H1 (cell line): ENCODE measurements at regions not wholly inside any gene's neighbourhood (a gene's known extent, or its start where the extent isn't known, plus 50 kb on each side); places are given as distances from the start of the nearest gene placed in this dataset.

ENCODE experiments used
- CTCF ChIA-PET: fragments of 300-600 bp; sonication (Branson Sonifier 250); formaldehyde crosslinking; loops from one replicate; lab custom pipeline; 2021; ENCODE audit not compliant: partially characterized antibody; lab: Charles Lee
- POLR2A ChIA-PET: fragments of 300-600 bp; sonication (Branson Sonifier 250); formaldehyde crosslinking; loops from one replicate; lab custom pipeline; 2021; ENCODE audit warnings: inconsistent platforms; ENCODE audit not compliant: partially characterized antibody; lab: Charles Lee
- DNase-seq, 2 experiments: peaks; one replicate each; pipeline versions ENCODE4 v3.0.0 to v3.0.0-alpha.2; 2010 to 2022; ENCODE audit warnings: low spot score in 2 of 2, low read depth in 1 of 2, mixed read lengths in 1 of 2
- FAIRE-seq: peaks from 2 replicates; lab custom pipeline; 2011; peaks lifted over from hg19 to GRCh38; lab: Jason Lieb, UNC
- H2AFZ ChIP-seq: 2 replicates; pipeline ENCODE4 v1.8.1; 2012; ENCODE audit warnings: low read length, inconsistent platforms
- H2AK5ac ChIP-seq: 2 replicates; pipeline ENCODE4 v1.6.1; 2013; ENCODE audit warnings: low read depth, low read length
- H2BK120ac ChIP-seq: replicated peaks from 2 replicates; pipeline ENCODE3; 2013; ENCODE audit warnings: low read depth, low read length, inconsistent platforms
- H2BK12ac ChIP-seq: 2 replicates; pipeline ENCODE4 v1.6.1; 2013; ENCODE audit warnings: low read depth, low read length
- H2BK15ac ChIP-seq: 2 replicates; pipeline ENCODE4 v1.6.1; 2013; ENCODE audit warnings: low read length
- H2BK20ac ChIP-seq: 2 replicates; pipeline ENCODE4 v1.6.1; 2013; ENCODE audit warnings: low read length
- H2BK5ac ChIP-seq: 2 replicates; pipeline ENCODE4 v1.6.1; 2013; ENCODE audit warnings: low read depth, low read length
- H3K14ac ChIP-seq: 2 replicates; pipeline ENCODE4 v1.6.1; 2013; ENCODE audit warnings: inconsistent platforms; ENCODE audit not compliant: insufficient read length
- H3K18ac ChIP-seq: 2 replicates; pipeline ENCODE4 v1.6.1; 2013; ENCODE audit warnings: low read length; ENCODE audit errors: extremely low read depth
- H3K23ac ChIP-seq: 2 replicates; pipeline ENCODE4 v1.6.1; 2013; ENCODE audit warnings: inconsistent platforms; ENCODE audit not compliant: insufficient read length
- H3K23me2 ChIP-seq: 2 replicates; pipeline ENCODE4 v1.6.1; 2013; ENCODE audit warnings: low read depth, low read length
- H3K27ac ChIP-seq: 2 replicates; pipeline ENCODE4 v1.6.1; 2011; ENCODE audit warnings: low read depth, low read length, inconsistent platforms
- H3K27me3 ChIP-seq, 4 experiments: replicated peaks in 1 of 4; 1 replicate in 1 of 4; 2 replicates in 3 of 4; pipeline versions ENCODE4 v1.6.1 to v1.8.1; 2011 to 2013; ENCODE audit warnings: low read length in 3 of 4, mild to moderate bottlenecking in 3 of 4, inconsistent platforms in 2 of 4, mixed read lengths in 2 of 4, moderate library complexity in 1 of 4; ENCODE audit not compliant: control insufficient read depth in 3 of 4, insufficient read depth in 3 of 4; ENCODE audit errors: extremely low read depth in 1 of 4
- H3K36me3 ChIP-seq, 4 experiments: 2 replicates each; pipeline versions ENCODE4 v1.6.1 to v1.8.1; 2011 to 2013; ENCODE audit warnings: mild to moderate bottlenecking in 4 of 4, low read length in 3 of 4, moderate library complexity in 2 of 4, control low read depth in 1 of 4, inconsistent platforms in 1 of 4; ENCODE audit not compliant: insufficient read depth in 4 of 4, control insufficient read depth in 2 of 4
- H3K4ac ChIP-seq: replicated peaks from 2 replicates; pipeline ENCODE3; 2013; ENCODE audit warnings: low read length, low read depth, mixed read lengths, inconsistent platforms; ENCODE audit not compliant: insufficient read length
- H3K4me1 ChIP-seq, 4 experiments: replicated peaks in 1 of 4; 1 replicate in 1 of 4; 2 replicates in 3 of 4; pipeline versions ENCODE4 v1.6.1 to v1.8.1; 2011 to 2013; ENCODE audit warnings: low read length in 3 of 4, inconsistent platforms in 2 of 4, mixed read lengths in 1 of 4; ENCODE audit not compliant: insufficient read depth in 4 of 4, control insufficient read depth in 3 of 4
- H3K4me2 ChIP-seq, 2 experiments: 2 replicates each; pipeline versions ENCODE4 v1.6.1 to v1.8.1; 2011 to 2013; ENCODE audit warnings: low read depth in 2 of 2, low read length in 2 of 2, control low read depth in 1 of 2, inconsistent platforms in 1 of 2, mild to moderate bottlenecking in 1 of 2; ENCODE audit not compliant: insufficient read depth in 1 of 2
- H3K4me3 ChIP-seq, 4 experiments: fragments of 200-600, 300-600 bp in 1 of 4; sonication (generic), shearing (Covaris generic), sonication (Bioruptor Twin) in 1 of 4; 2 replicates each; pipeline versions ENCODE4 v1.5.1 to v1.8.1; 2011 to 2016; ENCODE audit warnings: low read length in 4 of 4, low read depth in 3 of 4, control low read depth in 2 of 4, inconsistent platforms in 2 of 4, mild to moderate bottlenecking in 2 of 4, mixed read lengths in 1 of 4, moderate library complexity in 1 of 4; ENCODE audit not compliant: insufficient read depth in 2 of 4; ENCODE audit errors: extremely low read depth in 1 of 4
- H3K56ac ChIP-seq: replicated peaks from 2 replicates; pipeline ENCODE3; 2013; ENCODE audit warnings: low read depth, mild to moderate bottlenecking, mixed read lengths, low read length, inconsistent platforms; ENCODE audit not compliant: insufficient read length
- H3K79me1 ChIP-seq: 2 replicates; pipeline ENCODE4 v1.6.1; 2013; ENCODE audit warnings: low read depth, low read length, control low read depth
- H3K79me2 ChIP-seq, 2 experiments: 2 replicates each; pipeline versions ENCODE4 v1.6.1 to v1.8.1; 2012 to 2013; ENCODE audit warnings: low read length in 2 of 2, mild to moderate bottlenecking in 2 of 2, inconsistent platforms in 1 of 2; ENCODE audit not compliant: insufficient read depth in 2 of 2, control insufficient read depth in 1 of 2
- H3K9ac ChIP-seq, 4 experiments: replicated peaks in 1 of 4; 1 replicate in 1 of 4; 2 replicates in 3 of 4; pipeline versions ENCODE4 v1.6.1 to v1.8.1; 2011 to 2013; ENCODE audit warnings: low read depth in 3 of 4, low read length in 3 of 4, control low read depth in 2 of 4, mild to moderate bottlenecking in 2 of 4, moderate library complexity in 2 of 4, inconsistent platforms in 1 of 4; ENCODE audit errors: extremely low read depth in 1 of 4
- H3K9me3 ChIP-seq, 2 experiments: 2 replicates each; pipeline versions ENCODE4 v1.6.1 to v1.8.1; 2012 to 2013; ENCODE audit warnings: mild to moderate bottlenecking in 2 of 2, moderate library complexity in 2 of 2, control low read depth in 1 of 2, inconsistent platforms in 1 of 2, low read depth in 1 of 2, low read length in 1 of 2, mixed read lengths in 1 of 2; ENCODE audit not compliant: insufficient read depth in 2 of 2
- H4K20me1 ChIP-seq, 2 experiments: replicated peaks in 1 of 2; 2 replicates each; pipeline versions ENCODE3 to v1.8.1; 2011 to 2013; ENCODE audit warnings: inconsistent platforms in 2 of 2, low read length in 2 of 2, mild to moderate bottlenecking in 1 of 2; ENCODE audit not compliant: insufficient read depth in 2 of 2, control insufficient read depth in 1 of 2
- H4K5ac ChIP-seq: 2 replicates; pipeline ENCODE4 v1.6.1; 2013; ENCODE audit warnings: low read length, low read depth, mixed read lengths, inconsistent platforms; ENCODE audit not compliant: insufficient read length
- H4K8ac ChIP-seq: 2 replicates; pipeline ENCODE4 v1.8.0; 2013; ENCODE audit warnings: mild to moderate bottlenecking, moderate library complexity, low read length, inconsistent platforms; ENCODE audit not compliant: insufficient read depth; ENCODE audit errors: extremely low read depth
- H4K91ac ChIP-seq: replicated peaks from 2 replicates; pipeline ENCODE3; 2013; ENCODE audit warnings: low read length, mixed read lengths, inconsistent platforms; ENCODE audit not compliant: insufficient read length
- WGBS, 2 experiments: shearing (Covaris generic) in 1 of 2; methylation state at CpG; one replicate each; pipeline versions ENCODE4 v1.1.6 to v1.1.7; 2013 to 2015; ENCODE audit warnings: low lambda C conversion rate in 2 of 2, mixed read lengths in 2 of 2, inconsistent platforms in 1 of 2, low coverage in 1 of 2, missing lambda C conversion rate in 1 of 2; ENCODE audit not compliant: insufficient replicate concordance in 2 of 2, insufficient coverage in 1 of 2, insufficient read length in 1 of 2; ENCODE audit errors: extremely low coverage in 1 of 2, missing lambda C conversion rate in 1 of 2; 5-methylcytosine and 5-hydroxymethylcytosine counted together
- TF ChIP-seq, protein P1 (sequence below): fragments of 300-600 bp; sonication (generic); IDR thresholded peaks from 2 replicates; pipeline ENCODE4 v1.7.1; 2012; ENCODE audit warnings: low read length, moderate library complexity, mild to moderate bottlenecking, inconsistent platforms; ENCODE audit not compliant: insufficient replicate concordance

DNA sequence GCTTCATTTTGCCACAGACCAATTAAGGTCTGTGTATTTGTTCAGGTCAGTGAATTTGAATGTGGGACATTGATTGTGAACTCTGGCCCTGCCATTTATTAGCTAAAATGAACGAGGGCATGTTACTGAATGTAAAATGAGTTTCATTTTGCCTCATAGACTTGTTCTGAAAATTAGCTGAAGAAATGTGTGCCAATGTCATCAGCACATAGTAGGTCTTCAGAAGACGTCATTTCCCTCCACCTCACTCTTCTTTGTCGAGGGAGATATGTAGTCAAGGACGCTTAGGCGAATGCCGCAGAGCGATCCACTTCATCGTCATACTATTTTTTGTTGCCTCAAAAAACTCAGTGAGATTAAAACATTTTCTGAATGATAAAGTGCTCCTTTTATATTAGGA lies 291.7 kb downstream of the SMOC2 start:
- Histone ChIP-seq H3K4me3 (no peak overlapping the region), H3K56ac (no peak overlapping the region), H3K79me2 (no peaks in the 10 kb centered on the region), H3K27ac (no peak overlapping the region), H4K91ac (no peak overlapping the region), H4K5ac (no peak overlapping the region), H2BK15ac (no peak overlapping the region), H2AFZ (no peak overlapping the region), H3K27me3 (no peaks in the 10 kb centered on the region; a peak in 1 of 7 replicates), H3K9ac (no peak overlapping the region), H2BK120ac (no peak overlapping the region), H2BK20ac (no peak overlapping the region), H3K36me3 (no peaks in the 10 kb centered on the region), H3K9me3 (no peaks in the 10 kb centered on the region), H4K8ac (no peak overlapping the region), H3K4me2 (no peak overlapping the region), H3K23me2 (no peaks in the 10 kb centered on the region), H2BK12ac (no peak overlapping the region), H3K18ac (no peak overlapping the region), H2AK5ac (no peak overlapping the region), H3K23ac (no peak overlapping the region), H3K14ac (no peak overlapping the region), H3K4me1 (no peaks in the 10 kb centered on the region), H2BK5ac (no peak overlapping the region), H4K20me1 (no peaks in the 10 kb centered on the region), H3K4ac (no peak overlapping the region), H3K79me1 (no peaks in the 10 kb centered on the region)
- TF ChIP-seq, protein P1, sequence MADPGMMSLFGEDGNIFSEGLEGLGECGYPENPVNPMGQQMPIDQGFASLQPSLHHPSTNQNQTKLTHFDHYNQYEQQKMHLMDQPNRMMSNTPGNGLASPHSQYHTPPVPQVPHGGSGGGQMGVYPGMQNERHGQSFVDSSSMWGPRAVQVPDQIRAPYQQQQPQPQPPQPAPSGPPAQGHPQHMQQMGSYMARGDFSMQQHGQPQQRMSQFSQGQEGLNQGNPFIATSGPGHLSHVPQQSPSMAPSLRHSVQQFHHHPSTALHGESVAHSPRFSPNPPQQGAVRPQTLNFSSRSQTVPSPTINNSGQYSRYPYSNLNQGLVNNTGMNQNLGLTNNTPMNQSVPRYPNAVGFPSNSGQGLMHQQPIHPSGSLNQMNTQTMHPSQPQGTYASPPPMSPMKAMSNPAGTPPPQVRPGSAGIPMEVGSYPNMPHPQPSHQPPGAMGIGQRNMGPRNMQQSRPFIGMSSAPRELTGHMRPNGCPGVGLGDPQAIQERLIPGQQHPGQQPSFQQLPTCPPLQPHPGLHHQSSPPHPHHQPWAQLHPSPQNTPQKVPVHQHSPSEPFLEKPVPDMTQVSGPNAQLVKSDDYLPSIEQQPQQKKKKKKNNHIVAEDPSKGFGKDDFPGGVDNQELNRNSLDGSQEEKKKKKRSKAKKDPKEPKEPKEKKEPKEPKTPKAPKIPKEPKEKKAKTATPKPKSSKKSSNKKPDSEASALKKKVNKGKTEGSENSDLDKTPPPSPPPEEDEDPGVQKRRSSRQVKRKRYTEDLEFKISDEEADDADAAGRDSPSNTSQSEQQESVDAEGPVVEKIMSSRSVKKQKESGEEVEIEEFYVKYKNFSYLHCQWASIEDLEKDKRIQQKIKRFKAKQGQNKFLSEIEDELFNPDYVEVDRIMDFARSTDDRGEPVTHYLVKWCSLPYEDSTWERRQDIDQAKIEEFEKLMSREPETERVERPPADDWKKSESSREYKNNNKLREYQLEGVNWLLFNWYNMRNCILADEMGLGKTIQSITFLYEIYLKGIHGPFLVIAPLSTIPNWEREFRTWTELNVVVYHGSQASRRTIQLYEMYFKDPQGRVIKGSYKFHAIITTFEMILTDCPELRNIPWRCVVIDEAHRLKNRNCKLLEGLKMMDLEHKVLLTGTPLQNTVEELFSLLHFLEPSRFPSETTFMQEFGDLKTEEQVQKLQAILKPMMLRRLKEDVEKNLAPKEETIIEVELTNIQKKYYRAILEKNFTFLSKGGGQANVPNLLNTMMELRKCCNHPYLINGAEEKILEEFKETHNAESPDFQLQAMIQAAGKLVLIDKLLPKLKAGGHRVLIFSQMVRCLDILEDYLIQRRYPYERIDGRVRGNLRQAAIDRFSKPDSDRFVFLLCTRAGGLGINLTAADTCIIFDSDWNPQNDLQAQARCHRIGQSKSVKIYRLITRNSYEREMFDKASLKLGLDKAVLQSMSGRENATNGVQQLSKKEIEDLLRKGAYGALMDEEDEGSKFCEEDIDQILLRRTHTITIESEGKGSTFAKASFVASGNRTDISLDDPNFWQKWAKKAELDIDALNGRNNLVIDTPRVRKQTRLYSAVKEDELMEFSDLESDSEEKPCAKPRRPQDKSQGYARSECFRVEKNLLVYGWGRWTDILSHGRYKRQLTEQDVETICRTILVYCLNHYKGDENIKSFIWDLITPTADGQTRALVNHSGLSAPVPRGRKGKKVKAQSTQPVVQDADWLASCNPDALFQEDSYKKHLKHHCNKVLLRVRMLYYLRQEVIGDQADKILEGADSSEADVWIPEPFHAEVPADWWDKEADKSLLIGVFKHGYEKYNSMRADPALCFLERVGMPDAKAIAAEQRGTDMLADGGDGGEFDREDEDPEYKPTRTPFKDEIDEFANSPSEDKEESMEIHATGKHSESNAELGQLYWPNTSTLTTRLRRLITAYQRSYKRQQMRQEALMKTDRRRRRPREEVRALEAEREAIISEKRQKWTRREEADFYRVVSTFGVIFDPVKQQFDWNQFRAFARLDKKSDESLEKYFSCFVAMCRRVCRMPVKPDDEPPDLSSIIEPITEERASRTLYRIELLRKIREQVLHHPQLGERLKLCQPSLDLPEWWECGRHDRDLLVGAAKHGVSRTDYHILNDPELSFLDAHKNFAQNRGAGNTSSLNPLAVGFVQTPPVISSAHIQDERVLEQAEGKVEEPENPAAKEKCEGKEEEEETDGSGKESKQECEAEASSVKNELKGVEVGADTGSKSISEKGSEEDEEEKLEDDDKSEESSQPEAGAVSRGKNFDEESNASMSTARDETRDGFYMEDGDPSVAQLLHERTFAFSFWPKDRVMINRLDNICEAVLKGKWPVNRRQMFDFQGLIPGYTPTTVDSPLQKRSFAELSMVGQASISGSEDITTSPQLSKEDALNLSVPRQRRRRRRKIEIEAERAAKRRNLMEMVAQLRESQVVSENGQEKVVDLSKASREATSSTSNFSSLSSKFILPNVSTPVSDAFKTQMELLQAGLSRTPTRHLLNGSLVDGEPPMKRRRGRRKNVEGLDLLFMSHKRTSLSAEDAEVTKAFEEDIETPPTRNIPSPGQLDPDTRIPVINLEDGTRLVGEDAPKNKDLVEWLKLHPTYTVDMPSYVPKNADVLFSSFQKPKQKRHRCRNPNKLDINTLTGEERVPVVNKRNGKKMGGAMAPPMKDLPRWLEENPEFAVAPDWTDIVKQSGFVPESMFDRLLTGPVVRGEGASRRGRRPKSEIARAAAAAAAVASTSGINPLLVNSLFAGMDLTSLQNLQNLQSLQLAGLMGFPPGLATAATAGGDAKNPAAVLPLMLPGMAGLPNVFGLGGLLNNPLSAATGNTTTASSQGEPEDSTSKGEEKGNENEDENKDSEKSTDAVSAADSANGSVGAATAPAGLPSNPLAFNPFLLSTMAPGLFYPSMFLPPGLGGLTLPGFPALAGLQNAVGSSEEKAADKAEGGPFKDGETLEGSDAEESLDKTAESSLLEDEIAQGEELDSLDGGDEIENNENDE: no peak
- WGBS, 2 experiments: 83% methylated on average over 8 of the region's 8 CpGs; no CpG with 5 or more reads in 1 of the 2 experiments
- POLR2A ChIA-PET: no interaction called here
- DNase-seq (no peak), FAIRE-seq (no peak)
- CTCF ChIA-PET: interaction anchor here (1.1 kb wide), 1 partner anchor 14 kb away, joined by 3 read pairs; no protein-coding TSS in a partner anchor
